ENCODE measurements at regions not wholly inside any gene's neighbourhood (a gene's known extent, or its start where the extent isn't known, plus 50 kb on each side); places are given as distances from the start of the nearest gene placed in this dataset.

DNA sequence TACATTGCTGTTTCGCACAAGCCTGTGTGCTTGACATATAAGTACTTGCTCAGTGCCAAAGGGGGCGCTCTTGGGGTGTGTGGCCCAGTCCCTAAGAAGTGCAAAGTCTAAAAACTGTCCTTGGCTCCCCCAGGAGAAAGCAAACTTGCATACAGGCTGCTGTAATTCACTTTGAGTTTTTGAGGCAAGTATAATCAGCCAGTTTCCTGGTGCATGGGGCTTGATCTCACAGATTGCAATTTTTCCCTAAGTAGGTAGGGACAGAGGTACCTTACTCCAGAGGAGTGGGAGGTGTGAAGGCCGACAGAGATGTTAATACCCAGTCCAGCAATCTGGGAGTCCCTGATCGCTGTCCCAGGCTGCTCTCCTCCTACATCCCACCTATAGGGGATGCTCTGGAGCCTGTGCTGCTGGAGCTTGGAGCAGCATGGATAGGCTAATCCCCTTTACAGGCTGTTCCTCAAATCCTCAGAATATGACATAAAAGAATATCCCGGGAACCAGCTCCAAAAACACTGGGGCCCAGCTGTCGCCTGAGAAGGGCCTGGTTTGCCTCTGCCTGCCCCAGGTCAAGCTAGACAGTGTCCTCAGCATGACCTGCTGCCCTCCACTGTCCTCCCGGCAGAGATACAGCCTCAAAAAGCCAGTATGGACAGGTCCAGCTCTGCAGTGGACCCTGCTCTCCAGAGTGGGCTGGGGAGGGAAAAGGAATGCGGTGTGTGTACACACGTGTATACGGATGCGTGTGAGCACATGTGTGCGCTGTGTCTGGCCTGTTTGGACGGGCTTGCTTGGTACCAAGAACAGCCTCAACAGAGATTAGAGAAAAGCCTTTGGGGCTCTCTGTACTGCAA lies 136.5 kb upstream of the HAAO start:
- DNase-seq: no peak

- DNase-seq: no peak
Measured at GRCh38 chr2:42928161-42928691, 135.8 kb upstream of the HAAO start.

DNA sequence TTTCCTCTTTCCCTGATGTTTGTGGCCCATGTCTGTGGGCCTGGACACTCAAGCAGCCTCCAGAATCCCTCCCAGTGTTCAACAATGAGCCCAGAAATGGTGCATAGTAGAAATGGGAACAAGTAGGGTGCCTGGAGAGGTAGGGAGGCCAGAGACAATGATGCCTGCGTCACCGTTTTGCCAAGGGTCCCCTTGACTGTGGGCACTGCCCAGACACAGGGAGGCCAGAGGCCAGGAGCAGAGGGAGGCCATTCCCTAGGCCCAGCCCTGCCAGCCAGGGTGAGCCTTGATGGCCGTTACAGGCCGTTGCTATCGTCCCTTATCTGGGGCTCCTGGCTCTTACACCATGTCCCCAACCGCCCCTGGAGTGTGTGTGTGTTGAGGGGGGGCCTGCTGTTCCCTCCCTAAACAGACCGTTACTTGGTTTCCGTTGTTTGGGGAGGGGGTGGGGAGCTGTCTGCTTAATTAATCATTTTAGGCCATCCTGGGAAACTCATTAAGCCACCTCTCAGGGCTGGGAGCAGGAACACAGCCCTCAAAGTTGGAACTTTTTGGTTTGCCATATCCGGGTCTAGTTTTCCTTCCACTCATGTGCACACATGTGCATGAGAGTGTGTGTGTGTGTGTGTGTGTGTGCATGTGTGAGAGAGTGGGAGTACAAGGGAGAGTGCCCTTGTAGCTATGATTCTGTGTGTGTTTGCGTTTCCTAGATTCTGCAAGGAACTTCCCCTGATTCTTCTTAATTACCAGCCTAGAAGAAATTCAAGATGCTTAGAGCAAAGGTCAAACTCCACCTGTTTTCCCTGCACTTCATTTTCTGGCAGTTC lies 135.2 kb upstream of the HAAO start:
- no peak for DNase-seq

DNA sequence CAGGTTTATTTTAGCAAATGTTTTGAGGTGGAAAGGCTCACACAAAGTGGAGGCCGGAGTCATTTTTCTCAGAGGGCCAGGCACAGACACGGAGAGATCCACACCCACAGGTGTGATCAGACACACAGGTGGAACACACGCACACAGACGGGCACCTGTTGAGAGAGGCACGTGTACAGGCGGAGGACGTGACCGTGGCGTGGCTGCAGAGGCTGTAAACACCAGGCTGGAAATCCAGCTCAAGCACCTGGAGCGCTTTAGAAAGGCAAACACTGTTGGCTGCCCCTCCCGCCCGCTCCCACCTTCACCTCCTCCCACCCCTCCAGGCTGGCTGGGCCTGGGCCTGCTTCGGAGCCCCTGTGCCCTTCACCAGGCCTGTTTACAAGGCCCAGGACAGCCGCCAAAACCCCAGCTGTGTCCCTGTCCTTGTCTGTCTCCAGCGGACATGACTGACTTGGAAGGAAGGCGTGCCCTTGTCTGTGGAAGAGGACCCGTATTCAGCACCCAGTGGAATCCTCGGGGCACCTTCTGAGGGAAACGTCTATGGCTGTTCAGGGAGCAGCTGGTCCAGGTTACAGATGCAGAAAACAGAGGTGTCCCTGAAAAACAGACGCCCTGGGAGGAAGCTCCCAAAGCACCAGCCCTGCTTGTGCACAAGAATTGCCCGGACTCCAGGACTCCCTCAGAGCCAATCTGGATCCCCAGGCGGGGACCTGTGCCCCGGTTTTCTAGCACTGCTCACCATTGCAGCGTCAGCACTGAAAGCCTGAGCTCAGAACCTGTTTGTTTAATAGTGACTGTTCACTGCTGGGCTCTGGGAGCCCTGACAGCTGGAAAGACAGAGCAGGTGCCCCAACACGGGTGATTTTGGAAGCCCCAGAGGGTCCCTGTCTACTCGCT lies 134.3 kb upstream of the HAAO start:
- no peak for DNase-seq

GRCh38 chr2:42925742-42926433 lies 133.5 kb upstream of the HAAO start:
- no peak for DNase-seq

GRCh38 chr2:42924418-42924886 lies 132.1 kb upstream of the HAAO start:
- DNase-seq: no peak

- DNase-seq: no peak
Measured at GRCh38 chr2:42923580-42924417, 131.4 kb upstream of the HAAO start.

DNA sequence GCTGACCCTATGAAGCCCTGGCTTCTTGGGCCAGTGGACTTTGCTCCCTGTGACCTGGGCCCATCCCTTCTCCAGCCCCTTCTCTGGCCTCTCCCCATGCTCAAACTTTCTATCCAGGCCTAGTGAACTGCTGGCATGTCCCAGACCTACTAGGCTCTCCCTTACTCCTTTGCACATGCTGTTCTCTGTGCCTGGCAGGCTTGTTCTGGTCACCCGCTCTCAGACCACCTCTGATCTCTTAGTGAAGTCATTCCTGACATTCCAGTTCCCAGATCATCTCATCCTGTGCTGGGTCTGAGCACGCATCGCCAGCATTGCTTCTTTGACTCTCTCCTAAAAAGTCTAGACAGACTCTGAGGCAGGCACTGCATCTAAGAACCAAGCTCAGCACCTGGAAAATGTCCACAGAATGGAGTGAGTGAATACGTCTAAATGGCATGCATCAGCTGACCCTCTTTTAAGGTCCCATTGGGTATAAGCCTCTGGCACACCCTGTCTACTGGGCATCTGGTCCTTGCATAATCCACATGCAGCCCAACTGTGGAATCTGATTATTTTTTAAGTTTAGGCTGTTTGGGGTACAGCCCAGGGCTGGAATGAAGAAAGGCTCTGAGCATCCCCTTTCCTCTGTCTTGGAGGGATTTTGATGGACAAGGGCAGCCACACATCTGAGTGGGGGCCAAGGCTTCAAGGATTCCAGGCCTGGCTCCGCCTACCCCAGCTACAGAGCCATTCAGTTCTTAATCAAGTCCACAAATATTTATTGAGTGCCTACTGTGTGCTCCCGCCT lies 130.6 kb upstream of the HAAO start:
- DNase-seq: no peak

GRCh38 chr2:42922293-42922692 lies 129.9 kb upstream of the HAAO start:
- DNase-seq: no peak

GRCh38 chr2:42921721-42922120 lies 129.3 kb upstream of the HAAO start:
- no peak for DNase-seq

DNA sequence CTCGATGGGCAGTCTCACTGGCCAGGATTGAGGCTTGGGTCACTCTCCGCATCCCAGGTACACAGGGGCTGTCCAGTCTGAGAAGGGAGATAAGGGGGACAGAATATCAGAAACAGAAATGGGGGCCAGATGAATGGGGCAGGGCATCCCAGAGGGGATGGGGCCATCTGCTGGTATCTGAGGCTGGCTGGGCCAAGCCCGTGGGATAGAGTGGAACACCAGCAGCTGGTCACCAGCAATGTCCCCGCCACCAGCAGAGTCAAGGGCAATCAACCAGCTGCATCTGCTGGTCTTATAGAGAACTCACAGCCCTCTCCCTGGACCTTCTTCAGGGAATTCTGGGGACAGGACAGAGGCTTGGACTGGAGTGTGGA lies 128.8 kb upstream of the HAAO start:
- DNase-seq: no peak

DNA sequence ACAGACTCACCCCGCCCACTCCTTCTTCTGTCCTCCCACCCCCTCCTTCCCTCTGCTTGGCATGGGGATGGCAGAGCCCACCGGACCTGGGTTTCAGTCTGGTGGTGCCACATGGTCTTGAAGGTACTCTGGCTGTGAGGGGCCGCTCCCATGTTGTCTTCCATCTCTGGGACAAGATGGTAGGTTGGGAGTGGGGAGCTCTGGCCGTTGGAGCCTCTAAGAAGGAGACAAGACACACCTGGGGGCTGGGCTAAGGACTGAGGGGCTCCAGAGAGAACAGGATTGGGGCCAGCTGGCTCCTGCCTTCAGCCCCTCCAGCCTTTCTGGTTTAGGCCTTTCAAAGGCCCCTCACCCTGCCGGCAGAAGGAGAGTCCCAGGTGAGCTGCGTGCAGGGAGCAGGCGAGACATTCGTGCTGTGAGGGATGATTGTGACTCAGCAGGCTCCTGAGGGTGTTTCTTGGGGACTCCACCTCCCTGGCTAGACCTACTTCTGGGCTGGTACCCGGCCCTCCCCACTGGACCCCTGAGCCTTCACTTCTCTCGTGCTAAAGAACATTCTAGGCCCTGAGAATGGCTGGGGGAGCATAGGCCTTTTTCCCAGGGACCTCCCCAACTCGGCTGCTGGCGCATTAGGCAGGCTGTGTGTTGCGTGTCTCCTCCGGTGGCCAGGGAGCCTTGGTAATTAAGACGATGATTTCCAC lies 128.2 kb upstream of the HAAO start:
- DNase-seq: no peak

- DNase-seq: no peak
Measured at GRCh38 chr2:42918671-42919318, 126.4 kb upstream of the HAAO start.

DNA sequence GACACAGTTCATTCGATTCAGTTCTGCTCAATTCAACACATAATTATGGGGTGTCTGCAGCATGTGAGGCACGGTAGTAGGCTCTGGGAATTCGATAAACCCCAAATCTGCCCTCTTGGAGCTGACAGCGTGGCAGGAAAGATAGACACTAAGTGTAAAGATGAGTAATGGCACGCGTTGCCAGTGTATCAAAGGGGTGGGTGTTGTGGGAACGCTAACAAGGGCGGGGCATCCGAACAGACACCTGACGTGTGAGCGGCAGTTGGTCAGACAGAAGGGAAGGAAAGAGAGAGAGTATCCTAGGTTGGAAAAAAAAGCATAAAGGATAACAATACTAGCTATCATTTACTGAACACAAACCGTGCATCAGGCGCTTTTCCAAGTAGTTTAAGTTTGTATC lies 125.7 kb upstream of the HAAO start:
- no peak for DNase-seq

DNA sequence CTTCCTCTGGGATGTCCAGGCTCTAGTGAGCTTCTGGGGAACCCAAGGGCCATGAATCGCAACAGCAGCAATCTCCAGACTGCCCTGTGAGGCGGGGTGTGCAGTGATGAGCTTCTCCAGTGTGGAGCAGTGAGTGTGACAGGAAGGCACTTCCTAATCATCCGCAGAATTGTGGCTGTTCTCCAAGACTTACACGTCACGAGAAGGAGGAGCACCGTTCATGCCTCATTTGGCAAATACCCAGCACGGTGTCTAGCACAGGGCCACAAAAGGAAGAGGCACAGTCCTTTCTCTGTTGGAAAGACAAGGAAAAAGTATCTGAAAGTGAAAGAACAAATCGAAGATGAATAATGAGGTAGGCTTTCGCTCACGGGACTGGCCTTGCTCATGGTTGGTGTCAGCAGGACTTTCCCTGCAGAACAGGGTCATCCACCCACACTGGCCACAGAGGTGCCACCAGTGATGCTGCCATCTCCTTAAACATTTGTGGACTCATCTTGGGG lies 125.1 kb upstream of the HAAO start:
- peak; percentile 42 for DNase-seq

DNA sequence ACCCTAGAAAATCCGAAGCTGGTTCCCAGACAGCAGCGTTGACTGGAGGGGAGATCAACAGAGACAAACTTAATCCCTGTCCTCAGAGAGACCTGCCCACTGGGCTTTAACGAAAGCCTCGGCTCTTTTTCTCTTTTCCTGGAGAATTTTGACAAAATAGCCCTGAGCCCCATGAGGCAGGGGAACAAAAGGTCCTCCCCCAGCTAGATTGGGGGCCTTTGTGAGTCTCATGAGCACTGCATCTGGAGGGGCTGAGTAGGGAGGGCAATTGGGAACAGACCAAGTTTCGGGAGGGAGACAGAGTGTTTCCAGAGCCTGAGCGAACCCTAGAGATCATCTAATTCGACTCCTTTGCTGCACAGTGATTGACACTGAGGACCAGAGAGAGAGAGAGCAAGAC lies 123.9 kb upstream of the HAAO start:
- DNase-seq: no peak

DNA sequence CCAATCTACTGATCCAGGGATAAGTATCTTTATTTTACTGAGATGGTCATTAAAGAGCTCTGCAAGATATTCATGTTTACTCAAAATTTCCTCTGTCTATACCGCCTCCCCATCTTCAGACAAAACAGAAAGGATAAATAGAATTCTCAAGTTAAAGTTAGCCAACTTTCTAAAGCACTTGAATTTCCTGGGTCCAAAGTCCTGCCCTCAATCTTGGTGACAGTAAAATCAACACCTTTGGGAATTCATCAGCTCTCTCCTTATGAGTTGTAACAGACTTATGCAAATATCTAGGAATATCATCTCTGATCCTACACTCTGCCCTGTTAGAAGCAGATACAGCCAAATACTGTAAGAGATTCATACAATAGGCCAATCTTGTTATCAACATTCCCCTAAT lies 122.5 kb upstream of the HAAO start:
- DNase-seq: no peak

DNA sequence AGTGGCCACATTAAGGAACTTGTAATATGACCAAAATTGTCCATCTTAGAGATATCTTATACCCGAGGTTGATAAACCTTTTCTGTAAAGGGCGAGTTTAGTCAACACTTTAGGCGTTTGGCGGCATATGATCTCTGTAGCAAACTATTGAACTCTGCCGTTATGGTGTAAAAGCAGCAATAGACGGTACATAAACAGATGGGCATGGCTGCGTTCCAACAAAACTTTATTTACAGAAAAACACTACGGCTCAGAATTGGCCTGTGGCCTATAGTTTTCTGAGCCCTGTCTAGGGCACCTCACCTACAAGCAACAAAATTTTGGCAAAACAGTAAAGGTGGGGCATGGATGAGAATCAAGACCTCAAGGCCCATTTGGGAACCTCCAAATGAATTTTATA lies 121.9 kb upstream of the HAAO start:
- no peak for DNase-seq
